ENCODE measurements at regions not wholly inside any gene's neighbourhood (a gene's known extent, or its start where the extent isn't known, plus 50 kb on each side); places are given as distances from the start of the nearest gene placed in this dataset.

- TF ChIP-seq CTCF (conservative IDR thresholded peaks at IDR 0.05; ENCODE audit: low read depth, low read length) (no peak), EZH2 (IDR thresholded peaks at IDR 0.05; ENCODE audit: low read length, unreplicated experiment) (no peak)
These were observed 248.5 kb downstream of the DUSP6 start for GRCh38 chr12:89103831-89104230.
